ENCODE measurements at regions not wholly inside any gene's neighbourhood (a gene's known extent, or its start where the extent isn't known, plus 50 kb on each side); places are given as distances from the start of the nearest gene placed in this dataset.

- TF ChIP-seq ZBTB7A (IDR thresholded peaks at IDR 0.05; ENCODE audit: low read depth) (no peak), NFIC (IDR thresholded peaks at IDR 0.05) (no peak), CEBPB (IDR thresholded peaks at IDR 0.05) (no peak), RAD21 (IDR thresholded peaks at IDR 0.05; ENCODE audit: low read depth) (no peak), MAX (IDR thresholded peaks at IDR 0.05) (no peak), EGR1 (IDR thresholded peaks at IDR 0.05) (no peak), TEAD4 (IDR thresholded peaks at IDR 0.05) (no peak)
Observed at GRCh38 chr20:48024539-48024938, 239.3 kb upstream of the SULF2 start.

All from Ishikawa (cell line).